HK-2 (cell line): ENCODE measurements at regions not wholly inside any gene's neighbourhood (a gene's known extent, or its start where the extent isn't known, plus 50 kb on each side); places are given as distances from the start of the nearest gene placed in this dataset.
"Not testable (repeated sequence)": the region's sequence is repeated elsewhere in the genome, so short reads cannot be mapped to it uniquely, and the experiment has no call there.

ENCODE experiments used
- DNase-seq: peaks from one replicate; pipeline ENCODE4 v3.0.0-alpha.2; 2018; ENCODE audit not compliant: unreplicated experiment

DNA sequence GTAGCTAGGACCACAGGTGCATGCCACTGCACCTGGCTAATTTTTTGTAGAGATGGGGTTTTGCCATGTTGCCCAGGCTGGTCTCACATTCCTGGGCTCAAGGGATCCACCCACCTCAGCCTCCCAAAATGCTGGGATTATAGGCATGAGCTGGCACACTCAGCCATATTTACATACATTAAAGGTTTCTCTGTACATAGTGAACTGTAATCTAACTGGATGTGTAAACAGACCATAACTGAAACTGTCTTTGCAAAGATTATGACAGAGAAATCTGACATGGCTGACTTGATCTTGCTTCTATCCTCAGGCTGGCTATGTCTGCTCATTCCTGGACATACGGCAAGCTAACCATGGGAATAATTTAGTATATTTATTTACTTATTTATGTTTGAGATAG is 139.2 kb upstream of the XPO1 start:
- DNase-seq = no peak

DNA sequence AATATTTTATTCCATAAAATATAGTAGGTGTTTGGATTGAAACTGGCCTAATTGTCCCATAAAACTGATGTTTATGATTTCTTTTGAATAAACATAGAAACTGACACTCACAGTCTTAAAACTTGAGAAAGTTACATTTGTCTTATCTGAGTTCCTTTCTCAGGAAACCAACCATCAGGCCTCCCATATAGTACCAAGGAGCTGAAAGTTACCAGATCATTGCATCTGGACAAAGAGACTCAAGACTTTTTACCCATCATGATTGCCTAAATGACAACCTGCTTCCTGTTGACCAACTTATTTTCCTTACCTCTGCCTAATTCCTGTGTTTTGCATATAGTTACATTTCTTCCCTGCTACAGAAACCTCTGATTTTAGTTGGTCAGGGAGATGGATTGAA is 137.0 kb upstream of the XPO1 start:
- no peak for DNase-seq

DNA sequence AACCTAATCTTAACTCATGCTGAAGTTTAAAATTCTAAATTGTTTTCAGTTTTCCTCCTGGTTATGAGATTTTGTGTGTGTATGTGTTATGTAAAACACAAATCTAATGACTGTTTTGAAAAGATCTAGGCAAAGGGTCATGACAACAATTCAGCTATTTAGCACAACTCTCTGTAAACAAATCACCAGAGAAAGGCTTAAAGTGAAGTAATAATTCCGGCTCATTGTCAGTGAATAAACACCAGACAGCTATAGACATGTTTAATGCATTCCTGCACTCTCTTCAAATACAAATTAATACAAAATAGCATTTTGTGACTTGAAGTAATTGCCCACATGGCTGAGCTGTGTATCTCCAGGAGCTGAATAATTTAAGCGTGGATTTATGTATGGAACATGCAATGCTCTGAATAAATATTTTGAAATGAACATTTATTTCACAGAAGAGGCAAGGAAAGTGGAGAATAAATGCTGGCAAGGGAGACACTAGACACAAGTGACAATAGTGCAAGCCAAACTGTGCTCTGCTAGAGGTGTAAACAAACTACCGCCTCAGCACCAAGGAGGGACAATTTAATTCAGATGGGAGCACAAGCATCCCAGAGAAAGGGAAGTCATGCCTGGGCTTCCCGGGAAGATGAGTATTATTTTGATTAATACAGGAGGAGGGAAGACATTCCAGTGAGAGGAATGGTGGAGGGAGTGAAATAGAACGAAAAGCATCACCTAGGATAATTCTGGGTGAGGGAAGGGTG is 133.6 kb upstream of the XPO1 start:
- no peak for DNase-seq

DNA sequence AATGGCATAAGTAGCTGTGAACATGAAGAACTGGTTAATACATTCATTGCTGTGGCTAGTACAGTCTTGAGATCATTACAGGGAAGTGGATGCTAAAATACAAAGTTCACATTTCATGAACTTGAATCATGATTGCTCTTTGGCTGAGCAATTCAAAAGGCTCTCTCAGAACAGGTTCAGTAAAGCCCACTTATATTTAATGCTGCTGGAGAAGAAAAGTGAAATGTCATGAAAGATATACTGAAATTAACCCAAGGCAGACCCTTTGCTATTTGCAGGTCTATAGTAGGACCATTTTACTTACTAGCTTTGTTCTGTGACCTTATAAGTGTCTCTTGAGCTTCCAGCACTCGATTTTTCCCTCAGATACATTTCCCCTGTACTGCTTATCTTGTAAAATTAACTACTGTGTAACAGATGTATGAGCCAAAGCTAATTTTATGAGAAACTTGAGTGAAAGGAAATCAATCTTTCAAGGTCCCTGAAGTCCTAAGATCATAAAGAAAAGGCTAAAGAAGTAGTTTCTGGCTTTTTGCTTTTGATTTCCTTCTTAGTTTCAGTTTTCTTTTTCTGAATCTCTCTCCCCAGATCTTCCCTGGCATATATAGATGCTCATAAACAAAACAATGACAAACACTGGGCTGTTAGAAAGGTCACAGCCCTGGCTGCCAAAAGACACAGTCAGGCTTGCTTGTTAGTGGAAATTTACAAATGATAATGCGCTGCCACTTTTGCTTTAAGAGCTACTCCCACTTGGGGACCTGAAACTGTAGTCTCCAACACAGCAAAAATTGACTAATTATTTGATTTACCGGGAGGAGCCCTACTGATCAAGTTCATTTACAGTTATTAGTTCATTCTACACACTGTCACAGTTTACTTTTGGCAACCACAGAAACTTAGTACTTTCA is 132.7 kb upstream of the XPO1 start:
- no peak for DNase-seq

DNA sequence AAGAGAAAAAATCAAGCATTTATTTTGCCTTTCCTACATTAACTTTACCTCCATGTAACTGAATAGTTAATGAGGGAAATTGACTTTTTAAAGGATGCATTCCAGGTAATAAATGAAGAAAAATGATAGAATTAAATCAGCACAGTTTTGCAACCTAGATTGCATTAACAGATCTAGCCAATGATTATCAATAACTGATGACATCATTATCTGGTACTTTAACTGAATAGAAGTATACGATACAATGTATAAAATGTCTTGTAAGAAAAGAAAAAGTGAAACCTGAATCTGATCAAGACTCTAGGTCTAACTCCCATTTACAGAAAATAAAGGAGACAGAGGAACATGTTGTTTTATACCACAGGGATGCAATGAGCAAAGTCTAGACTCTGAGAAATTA is 126.0 kb upstream of the XPO1 start:
- no peak for DNase-seq

DNA sequence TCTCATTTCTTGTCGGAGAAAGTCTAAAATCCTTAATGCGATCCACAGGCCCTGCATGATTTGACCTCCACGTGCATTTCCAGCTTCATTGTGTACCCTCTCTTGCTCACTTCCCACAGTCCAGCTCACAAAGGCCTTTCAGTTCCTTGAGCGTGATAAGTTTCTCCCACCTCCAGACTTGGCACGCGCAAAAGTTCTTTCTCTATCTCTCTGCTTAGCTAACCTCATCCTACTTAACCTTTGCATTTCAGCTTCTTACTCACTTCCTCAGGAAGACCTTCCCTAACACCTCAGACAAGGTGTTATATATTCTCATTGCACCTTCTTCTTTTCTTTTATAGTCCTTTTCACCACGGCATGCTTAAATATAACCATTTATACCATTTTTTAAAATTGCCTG is 124.8 kb upstream of the XPO1 start:
- no peak for DNase-seq

GRCh38 chr2:61660511-61661388 is 122.6 kb upstream of the XPO1 start:
- no peak for DNase-seq

DNA sequence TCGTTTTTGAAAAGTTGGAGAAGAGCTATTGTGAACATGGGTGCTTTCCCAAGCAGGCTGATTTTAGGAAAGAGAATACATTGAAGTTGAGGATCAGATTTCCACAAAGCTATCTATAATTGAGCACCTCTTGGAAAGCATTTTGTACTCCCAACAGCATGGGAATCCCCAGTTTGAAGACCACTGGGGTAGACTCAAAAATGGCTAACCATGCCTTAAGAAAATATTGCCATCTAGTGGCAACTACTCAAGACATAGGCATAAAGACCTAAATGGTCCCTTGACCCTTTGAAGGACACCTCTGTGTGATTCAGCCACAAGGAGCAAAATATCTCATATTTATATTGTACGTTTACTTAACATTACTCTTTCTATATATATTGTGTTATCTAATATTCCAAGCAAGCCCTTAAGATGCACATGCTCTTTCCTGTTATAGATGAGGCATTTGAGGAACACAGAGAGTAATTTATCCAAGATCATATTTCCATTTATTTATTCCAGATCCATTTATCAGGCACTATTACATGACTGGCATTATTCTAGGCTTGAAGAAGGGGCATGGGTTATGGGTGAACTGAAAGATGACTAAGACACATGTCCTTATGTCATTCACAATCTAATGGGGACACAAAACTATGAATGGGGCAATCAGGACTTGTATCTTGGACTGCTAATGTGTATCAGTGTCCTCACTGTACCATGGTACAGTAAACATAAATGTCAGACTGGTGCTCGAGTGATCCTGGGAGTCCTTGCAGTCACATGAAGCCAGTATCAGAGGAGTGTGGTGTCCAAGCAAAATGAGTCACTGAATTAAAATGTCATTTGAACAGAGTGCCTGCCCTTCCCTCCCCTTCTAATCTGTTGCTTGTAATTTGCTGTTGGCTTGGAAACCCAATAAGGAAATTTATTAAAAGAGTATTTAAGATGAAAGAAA is 121.0 kb upstream of the XPO1 start:
- no peak for DNase-seq

DNA sequence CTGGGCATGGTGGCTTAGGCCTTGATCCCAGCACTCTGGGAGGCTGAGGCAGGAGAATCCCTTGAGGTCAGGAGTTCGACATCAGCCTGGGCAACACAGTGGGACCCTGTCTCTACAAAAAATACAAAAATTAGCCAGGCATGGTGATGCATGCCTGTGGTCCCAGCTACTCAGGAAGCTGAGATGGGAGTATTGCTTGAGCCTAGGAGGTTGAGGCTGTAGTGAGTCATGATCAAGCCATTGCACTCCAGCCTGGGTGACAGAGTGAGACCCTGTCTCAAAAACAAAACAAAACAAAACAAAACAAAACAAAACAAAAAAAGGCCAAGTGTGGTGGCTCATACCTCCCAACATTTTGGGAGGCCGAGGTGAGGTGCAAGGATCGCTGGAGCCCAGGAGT is 111.8 kb upstream of the XPO1 start:
- DNase-seq = not testable (repeated sequence)

DNA sequence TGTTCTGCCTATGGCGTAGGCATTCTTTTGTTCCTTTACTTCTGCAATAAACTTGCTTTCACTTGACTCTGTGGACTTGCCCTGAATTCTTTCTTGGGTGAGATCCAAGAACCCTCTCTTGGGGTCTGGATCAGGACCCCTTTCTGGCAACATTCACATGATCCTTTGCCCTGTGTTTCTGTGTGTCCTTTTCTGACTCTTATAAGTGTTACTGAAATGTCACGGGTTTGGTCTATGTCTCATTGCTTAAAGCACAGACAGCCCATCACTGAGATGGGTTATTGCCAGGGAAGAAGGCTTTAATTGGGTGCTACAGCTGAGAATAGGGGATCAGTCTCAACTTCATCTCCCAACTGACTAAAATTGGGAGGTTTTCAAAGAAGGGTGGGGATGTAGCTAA is 110.9 kb upstream of the XPO1 start:
- DNase-seq = no peak

- DNase-seq = no peak
Observed at GRCh38 chr2:61647044-61647443, 108.9 kb upstream of the XPO1 start.

DNA sequence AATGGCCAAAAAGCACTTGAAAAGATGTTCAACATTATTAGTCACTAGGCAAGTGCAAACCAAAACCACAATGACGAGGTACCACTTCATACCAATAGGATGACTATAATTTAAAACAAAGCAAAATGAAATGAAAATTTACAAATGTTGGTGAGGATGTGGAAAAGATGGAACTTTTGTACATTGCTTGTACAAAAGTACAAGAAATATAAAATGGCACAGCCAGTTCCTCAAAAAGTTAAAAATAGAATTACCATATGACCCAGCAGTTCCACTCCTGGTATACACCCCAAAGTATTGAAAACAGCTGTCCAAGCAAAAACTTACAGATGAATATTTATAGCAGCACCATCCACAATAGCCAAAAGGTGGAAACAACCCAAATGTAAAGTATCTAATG is 107.8 kb upstream of the XPO1 start:
- no peak for DNase-seq

GRCh38 chr2:61643153-61643552 is 105.0 kb upstream of the XPO1 start:
- not testable (repeated sequence) for DNase-seq

- no peak for DNase-seq
Observed at GRCh38 chr2:61640406-61640805, 102.2 kb upstream of the XPO1 start.

DNA sequence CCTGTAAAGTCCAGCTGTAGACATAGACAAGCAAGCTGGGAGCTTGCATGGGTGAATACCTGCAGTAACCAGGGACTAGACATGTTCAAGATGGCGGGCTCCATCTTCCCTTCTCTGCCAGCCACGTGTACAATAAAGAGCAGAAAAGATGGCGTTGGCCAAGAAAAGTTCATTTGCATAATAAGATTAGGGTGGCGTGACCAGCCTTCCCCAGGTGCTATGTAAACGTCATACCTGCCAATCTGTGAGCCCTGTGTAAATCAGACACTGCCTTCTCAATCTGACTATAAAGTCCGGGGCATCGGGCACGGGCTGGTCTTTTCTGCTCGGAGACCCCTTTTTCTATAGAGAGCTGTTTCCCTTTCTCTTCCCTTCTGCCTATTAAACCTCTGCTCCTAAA is 101.6 kb upstream of the XPO1 start:
- no peak for DNase-seq

DNA sequence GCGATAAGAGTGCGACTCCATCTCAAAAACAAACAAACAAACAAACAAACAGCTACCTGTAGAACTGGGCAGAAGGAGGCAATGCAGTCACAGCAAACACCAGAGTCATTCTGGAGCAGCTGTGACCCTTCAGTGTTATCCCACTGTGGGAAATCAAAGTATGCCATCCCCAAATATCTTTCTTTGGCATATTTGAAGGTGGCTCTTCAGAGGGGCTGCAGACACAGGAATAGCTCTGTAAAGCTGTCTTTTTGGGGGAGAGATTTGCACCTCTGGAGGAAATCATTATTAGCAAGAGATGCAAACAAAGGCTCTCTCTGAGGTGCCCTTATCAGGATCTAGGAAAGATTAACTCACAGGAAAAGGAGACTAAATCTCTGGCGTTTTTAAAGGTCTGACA is 98.5 kb upstream of the XPO1 start:
- DNase-seq = no peak

- no peak for DNase-seq
Observed at GRCh38 chr2:61634512-61634911, 96.4 kb upstream of the XPO1 start.

DNA sequence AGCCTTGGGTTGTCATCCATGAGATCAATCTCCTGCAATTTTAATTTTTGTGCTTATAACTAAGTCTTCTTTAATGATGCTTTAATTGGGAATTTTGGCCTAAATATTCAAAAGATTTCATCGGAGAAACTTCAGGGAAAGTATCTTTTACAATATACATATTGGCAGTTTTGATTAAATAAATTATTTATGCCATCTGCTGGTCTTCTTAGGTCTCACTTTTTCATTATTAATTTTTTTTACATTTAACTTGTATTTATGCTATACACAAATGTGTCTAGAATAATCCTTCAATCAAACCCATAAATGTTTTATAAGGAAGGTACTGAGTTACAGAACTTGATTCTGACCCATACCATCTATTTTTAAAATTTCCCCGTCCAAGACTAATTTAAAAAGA is 95.1 kb upstream of the XPO1 start:
- DNase-seq = no peak

GRCh38 chr2:61632276-61633169 is 94.4 kb upstream of the XPO1 start:
- DNase-seq = no peak

- no peak for DNase-seq
Observed at GRCh38 chr2:61631321-61631720, 93.2 kb upstream of the XPO1 start.
